ENCODE measurements at regions not wholly inside any gene's neighbourhood (a gene's known extent, or its start where the extent isn't known, plus 50 kb on each side); places are given as distances from the start of the nearest gene placed in this dataset.

DNA sequence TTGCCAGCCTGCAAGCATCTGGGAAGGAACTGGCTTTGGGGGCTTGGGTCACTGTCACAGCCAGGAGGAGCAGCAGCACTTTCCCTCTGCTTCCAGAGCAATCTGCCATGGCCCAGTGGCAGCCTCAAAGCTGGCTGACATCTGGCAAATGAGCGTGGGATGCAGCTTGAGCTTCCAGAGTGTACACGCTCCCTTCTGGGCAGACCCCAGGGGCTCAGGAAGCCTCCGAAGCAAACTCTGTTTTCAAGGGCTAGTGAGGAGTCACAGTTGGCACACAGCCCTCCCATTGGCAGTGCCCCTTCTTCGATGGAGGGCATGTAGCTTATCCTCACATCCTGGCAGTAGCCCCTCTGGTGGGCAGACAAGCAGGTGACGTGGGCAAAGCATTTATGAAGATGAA, 249.6 kb downstream of the ENGASE start:
- Mint-ChIP-seq H3K36me3 (ENCODE audit: low read depth) (no peaks in the 10 kb centered on the region), H3K9me3 (ENCODE audit: low read depth) (no peaks in the 10 kb centered on the region), H3K4me1 (no peaks in the 10 kb centered on the region), H3K27me3 (peaks cover 27% of the 10 kb centered on the region), H3K27ac (no peak overlapping the region), H3K4me3 (no peak overlapping the region)
- DNase-seq (no peak), ATAC-seq (no peak)
- intact Hi-C loops (cut with DNase I, micrococcal nuclease): no loop called here
- ChIA-PET CTCF (no interaction called here), POLR2A (no interaction called here)

DNA sequence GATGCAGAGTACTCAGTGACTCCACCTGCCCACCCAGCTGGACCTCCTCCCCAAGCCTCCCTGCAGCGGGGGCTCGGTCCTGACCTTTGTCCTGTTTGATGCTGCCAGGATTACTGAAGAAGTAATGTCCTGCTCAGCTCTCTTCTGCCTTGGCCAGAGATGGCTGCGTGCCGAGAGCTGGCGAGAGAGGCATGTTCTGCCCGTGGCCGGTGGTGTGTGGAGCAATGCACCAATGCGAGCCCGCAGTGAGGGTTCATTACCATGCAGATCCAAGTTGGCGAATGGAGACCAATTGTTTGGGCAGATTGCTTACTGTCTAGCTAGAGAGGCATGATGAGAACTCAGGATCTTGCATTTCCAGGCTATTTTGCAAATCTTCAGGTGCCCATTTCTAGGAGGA, 248.9 kb downstream of the ENGASE start:
- Mint-ChIP-seq H3K9me3 (ENCODE audit: low read depth) (no peaks in the 10 kb centered on the region), H3K27ac (no peak overlapping the region), H3K4me1 (no peaks in the 10 kb centered on the region), H3K4me3 (no peak overlapping the region), H3K27me3 (peaks cover 24% of the 10 kb centered on the region), H3K36me3 (ENCODE audit: low read depth) (no peaks in the 10 kb centered on the region)
- DNase-seq (no peak), ATAC-seq (no peak)
- intact Hi-C loops (cut with DNase I, micrococcal nuclease): no loop called here
- ChIA-PET CTCF (no interaction called here), POLR2A (no interaction called here)

DNA sequence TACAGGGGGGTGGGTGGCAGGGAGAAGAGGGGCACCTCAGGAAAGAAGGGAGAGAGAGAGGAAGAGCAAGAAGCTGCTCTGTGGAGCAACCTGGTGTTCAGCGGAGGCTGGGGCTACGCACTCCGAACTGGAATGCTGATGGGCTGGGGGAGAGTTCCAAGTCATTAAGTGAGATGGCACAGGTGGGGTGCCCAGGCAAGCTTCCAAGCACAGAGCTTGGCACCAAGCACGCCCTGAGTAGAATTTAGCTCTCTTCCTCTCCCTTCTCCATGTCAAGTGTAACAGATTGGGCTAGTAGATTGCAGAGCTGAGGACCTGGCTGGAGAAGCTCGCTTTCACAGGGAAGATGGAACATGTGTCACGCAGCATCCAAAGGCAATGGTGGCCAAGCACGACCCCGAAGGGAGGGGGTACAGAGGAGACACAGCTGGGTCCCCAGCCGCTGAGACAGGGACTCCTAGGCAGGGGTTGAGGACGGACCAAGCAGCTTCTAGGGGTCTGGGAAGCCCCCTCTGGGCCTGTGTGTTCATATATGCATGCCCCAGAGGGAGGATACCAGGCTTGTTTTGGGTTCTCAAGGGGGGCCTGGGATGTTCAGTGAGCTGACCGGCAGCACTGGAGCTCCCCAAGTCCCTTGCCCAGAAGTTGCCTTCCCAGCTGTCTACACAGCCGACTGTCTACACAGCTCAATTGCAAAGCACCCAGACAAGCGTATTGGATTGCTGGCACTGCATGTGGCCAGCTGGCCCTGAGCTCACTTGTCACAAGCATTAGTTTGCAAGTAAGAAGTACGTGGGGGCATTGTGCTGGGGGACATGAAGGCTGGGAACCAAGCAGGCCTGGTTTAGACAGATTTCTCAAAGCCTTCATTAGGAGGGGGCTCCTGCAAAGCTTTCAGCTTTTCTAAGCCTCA, 247.8 kb downstream of the ENGASE start:
- Mint-ChIP-seq H3K27me3 (peaks cover 22% of the 10 kb centered on the region), H3K27ac (no peak overlapping the region), H3K4me3 (no peak overlapping the region), H3K36me3 (ENCODE audit: low read depth) (no peaks in the 10 kb centered on the region), H3K9me3 (ENCODE audit: low read depth) (no peaks in the 10 kb centered on the region), H3K4me1 (no peaks in the 10 kb centered on the region)
- CTCF ChIA-PET: no interaction called here
- POLR2A ChIA-PET: no interaction called here
- intact Hi-C loops (cut with DNase I, micrococcal nuclease): no loop called here
- ATAC-seq (no peak), DNase-seq (no peak)

DNA sequence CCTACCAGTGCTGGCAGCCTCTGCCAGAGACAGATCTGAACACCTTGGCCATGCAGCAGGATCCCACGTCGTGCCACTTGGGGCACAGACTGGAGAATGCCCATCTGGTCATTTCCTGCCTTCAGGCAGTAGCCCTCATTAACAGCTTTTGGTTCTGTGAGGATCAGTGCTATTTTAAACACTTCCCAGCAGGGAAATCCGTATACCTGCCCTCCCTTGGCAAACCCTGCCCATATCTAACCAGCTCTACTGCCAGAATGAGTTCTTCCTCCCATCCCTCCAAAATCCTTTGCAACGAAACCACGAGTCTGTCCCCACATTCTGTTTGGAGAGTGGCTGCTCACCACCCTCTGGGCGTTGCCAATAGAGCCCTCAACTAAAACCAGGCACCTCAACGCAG, 245.7 kb downstream of the ENGASE start:
- ATAC-seq (no peak), DNase-seq (no peak)
- Mint-ChIP-seq H3K36me3 (ENCODE audit: low read depth) (no peaks in the 10 kb centered on the region), H3K4me3 (no peak overlapping the region), H3K27ac (no peak overlapping the region), H3K4me1 (no peaks in the 10 kb centered on the region), H3K9me3 (ENCODE audit: low read depth) (no peaks in the 10 kb centered on the region), H3K27me3 (peaks cover 19% of the 10 kb centered on the region)
- intact Hi-C loops (cut with DNase I, micrococcal nuclease): no loop called here
- POLR2A ChIA-PET: no interaction called here
- CTCF ChIA-PET: no interaction called here

DNA sequence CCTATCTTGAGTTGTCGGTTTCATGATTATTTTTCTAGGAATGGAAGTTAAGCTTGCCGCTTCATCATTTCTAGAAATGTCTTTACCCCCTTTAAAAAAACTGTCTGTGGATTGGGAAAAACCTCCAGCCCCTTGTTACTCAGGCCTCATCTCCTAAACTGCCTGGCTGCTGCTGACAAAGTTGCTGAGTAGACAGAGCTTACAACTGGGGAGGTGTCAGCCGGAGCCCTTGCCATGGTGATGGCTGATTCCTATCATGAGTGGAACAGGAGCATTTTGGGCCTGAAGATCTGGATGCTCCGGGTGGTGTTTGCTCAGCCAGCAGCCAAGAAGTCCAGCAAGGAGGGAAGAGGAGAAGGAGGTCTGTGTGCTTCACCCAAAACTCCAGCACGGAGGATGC, 243.3 kb downstream of the ENGASE start:
- no peak for DNase-seq
- no peaks in the 10 kb centered on the region for H3K9me3 Mint-ChIP-seq (ENCODE audit: low read depth)
- no peak overlapping the region for H3K27ac Mint-ChIP-seq
- no peak overlapping the region for H3K4me3 Mint-ChIP-seq
- H3K4me1 Mint-ChIP-seq: no peaks in the 10 kb centered on the region
- H3K36me3 Mint-ChIP-seq (ENCODE audit: low read depth): no peaks in the 10 kb centered on the region
- ATAC-seq: no peak
- CTCF ChIA-PET: no interaction called here
- intact Hi-C loops (cut with DNase I, micrococcal nuclease): no loop called here
- peaks cover 25% of the 10 kb centered on the region for H3K27me3 Mint-ChIP-seq
- POLR2A ChIA-PET: no interaction called here

DNA sequence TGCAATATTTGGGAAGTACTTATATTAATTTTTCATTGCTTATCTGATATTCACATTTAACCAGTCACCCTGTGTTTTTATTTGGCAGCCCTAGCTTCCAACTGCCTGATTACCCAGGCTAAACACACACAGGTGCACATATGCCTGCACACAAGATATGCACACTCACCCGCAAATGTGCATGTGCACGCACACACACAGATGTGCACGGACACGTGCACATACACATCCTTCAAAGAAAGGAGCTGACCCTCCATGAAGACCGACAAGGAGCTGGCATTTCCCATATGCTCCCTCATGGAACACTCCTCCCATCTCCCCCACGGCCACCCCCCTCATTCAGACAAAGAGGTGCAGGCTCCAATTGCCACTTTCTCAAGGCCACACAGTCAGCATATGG, 242.2 kb downstream of the ENGASE start:
- CTCF ChIA-PET: no interaction called here
- intact Hi-C loops (cut with DNase I, micrococcal nuclease): no loop called here
- Mint-ChIP-seq H3K4me1 (no peaks in the 10 kb centered on the region), H3K27ac (no peak overlapping the region), H3K27me3 (peaks cover 22% of the 10 kb centered on the region), H3K9me3 (ENCODE audit: low read depth) (no peaks in the 10 kb centered on the region), H3K4me3 (no peak overlapping the region), H3K36me3 (ENCODE audit: low read depth) (no peaks in the 10 kb centered on the region)
- DNase-seq (no peak), ATAC-seq (no peak)
- POLR2A ChIA-PET: no interaction called here

DNA sequence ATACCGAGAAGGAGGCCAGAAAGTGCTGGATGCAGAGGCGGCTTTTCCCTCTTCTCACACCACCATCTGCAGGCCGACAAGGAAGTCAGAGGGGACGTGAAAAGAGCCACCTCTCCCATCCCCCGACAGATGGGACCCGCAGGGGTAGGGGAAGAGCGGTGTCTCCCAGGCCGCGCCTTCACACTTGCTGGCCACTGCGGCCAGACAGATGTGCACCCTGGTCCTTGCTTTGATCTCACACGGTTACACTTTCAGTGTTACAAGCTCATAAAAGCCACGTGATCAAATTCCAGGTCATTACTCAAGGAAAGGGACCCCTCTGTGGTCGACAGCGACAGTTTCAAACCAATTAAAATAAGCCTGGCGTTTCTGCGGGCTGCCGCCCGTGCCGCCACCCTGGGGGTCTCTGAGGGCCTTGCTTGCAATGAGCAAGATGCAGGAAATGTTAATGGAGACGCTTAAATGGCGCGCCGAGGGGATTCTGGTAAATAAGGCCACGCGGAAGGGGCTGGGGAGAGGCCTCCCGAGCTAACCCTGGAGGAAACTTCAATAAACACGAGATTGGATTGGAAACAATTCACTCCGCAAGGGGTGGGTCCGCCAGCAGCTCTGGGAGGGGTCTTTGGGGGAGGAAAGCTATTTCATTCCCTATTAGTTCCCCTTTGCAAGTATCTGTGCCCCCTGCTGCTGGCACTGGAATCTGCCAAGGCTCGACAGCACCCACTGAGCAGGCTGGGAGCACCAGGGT, 240.9 kb downstream of the ENGASE start:
- CTCF ChIA-PET: no interaction called here
- H3K27ac Mint-ChIP-seq: no peak overlapping the region
- no peaks in the 10 kb centered on the region for H3K4me1 Mint-ChIP-seq
- intact Hi-C loops (cut with DNase I, micrococcal nuclease): no loop called here
- H3K4me3 Mint-ChIP-seq: no peak overlapping the region
- H3K27me3 Mint-ChIP-seq: peaks cover 20% of the 10 kb centered on the region
- ATAC-seq (no peak), DNase-seq (no peak)
- POLR2A ChIA-PET: no interaction called here
- no peaks in the 10 kb centered on the region for H3K9me3 Mint-ChIP-seq (ENCODE audit: low read depth)
- no peaks in the 10 kb centered on the region for H3K36me3 Mint-ChIP-seq (ENCODE audit: low read depth)

DNA sequence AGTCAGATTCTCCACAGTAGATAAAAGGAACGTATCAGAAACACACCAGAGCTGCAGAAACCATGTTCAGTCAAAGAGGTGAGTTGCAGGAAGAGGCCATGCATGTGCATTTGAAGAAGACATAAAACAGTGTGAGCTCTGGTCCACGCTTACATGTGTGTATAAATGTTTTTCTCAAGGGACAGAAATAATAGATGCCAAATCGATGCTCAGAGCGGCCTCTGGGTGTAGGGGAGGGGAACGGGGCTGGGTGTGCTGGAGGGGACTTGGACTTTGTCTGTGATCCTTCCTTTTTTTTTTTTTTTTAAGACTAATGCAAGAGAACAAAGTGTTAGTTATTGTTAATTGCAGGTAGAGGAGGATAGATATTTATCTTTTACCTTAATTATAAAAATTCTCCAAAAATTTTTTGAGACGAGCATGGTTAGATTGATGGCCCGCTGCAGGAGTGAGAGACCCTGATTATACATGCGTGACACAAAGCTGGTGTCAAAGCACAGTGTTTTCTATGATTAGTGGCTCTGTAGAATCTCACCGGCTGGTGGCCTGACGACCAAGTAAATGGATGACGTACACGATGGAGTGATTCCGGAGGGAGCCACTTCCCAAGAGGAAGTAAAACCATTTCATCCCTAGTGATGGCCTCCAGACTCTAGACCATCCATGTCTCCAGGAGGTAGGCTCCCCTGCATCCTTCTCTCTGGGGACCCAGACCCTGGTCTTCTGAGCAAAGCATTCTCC, 240.2 kb downstream of the ENGASE start:
- DNase-seq (no peak), ATAC-seq (no peak)
- Mint-ChIP-seq H3K9me3 (ENCODE audit: low read depth) (no peaks in the 10 kb centered on the region), H3K27ac (no peak overlapping the region), H3K36me3 (ENCODE audit: low read depth) (no peaks in the 10 kb centered on the region), H3K27me3 (peaks cover 24% of the 10 kb centered on the region), H3K4me1 (no peaks in the 10 kb centered on the region), H3K4me3 (no peak overlapping the region)
- POLR2A ChIA-PET: no interaction called here
- intact Hi-C loops (cut with DNase I, micrococcal nuclease): no loop called here
- CTCF ChIA-PET: no interaction called here

DNA sequence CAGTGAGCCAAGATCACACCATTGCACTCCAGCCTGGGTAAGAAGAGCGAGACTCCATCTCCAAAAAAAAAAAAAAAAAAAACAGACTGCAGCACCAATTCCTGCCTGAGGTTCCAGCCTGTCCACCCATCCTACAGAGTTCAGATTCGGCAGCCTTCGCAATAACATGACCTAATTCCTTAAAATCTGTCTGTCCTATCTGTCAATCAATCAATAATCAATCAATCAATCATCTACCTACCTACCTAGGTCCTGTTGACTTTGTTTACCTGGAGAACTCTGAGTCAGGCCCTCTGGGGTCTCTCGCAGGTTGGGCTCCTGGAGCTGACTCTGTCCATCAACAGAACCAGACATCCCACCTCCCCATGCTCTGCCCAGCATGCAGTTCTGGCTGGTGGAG, 236.7 kb downstream of the ENGASE start:
- ChIA-PET POLR2A (no interaction called here), CTCF (no interaction called here)
- no peaks in the 10 kb centered on the region for H3K36me3 Mint-ChIP-seq (ENCODE audit: low read depth)
- ATAC-seq: no peak
- peaks cover 26% of the 10 kb centered on the region for H3K27me3 Mint-ChIP-seq
- no peaks in the 10 kb centered on the region for H3K9me3 Mint-ChIP-seq (ENCODE audit: low read depth)
- H3K4me1 Mint-ChIP-seq: no peaks in the 10 kb centered on the region
- intact Hi-C loops (cut with DNase I, micrococcal nuclease): no loop called here
- no peak overlapping the region for H3K27ac Mint-ChIP-seq
- H3K4me3 Mint-ChIP-seq: no peak overlapping the region
- DNase-seq: no peak

DNA sequence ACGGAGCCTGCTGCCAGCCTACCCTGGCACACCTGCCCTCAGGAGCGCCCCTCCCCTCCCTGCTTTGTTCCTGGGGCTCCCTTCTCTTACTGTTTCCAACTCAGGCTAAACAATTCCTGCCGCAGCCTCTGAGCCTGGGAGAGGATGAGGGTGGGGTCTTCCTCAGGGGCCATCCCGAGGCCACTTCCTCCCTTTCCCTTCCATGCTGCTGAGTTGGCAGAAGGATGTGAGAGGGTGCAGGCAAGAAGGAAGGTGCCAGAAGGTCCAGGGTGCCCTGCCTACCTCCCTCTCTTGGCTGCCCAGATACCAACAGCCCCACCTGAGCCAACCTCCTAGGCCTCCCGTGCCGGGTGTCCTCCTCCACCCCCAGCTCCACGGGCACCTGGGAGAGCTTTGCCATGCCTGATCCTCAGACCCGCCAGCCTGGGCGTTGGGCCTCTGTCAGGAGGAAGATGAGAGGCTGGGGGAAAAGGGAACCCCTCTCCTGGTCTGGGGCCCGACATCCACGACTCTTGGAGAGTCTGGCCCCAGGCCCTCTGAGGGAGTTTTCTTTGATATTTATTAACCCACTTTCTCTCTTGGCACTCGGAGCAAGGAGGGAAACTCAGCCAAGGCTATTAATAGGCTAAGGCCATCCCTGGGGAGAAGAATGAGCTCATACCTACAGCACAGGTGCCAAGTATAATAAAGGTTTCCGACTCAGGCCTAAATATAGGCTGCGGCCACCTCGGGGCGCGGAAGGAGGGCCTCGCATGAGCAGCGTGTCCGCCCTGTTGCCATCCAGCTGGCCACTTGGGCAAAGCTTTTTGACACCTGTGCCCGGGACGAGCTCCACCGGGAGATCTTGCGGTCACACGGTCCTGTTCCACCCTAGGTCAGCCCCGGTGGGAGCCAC, 232.0 kb downstream of the ENGASE start:
- no peak for ATAC-seq
- DNase-seq: no peak
- Mint-ChIP-seq H3K27me3 (peaks cover 16% of the 10 kb centered on the region), H3K4me1 (no peaks in the 10 kb centered on the region), H3K36me3 (ENCODE audit: low read depth) (no peaks in the 10 kb centered on the region), H3K27ac (no peak overlapping the region), H3K9me3 (ENCODE audit: low read depth) (no peaks in the 10 kb centered on the region), H3K4me3 (no peak overlapping the region)
- CTCF ChIA-PET: interaction anchor here (0.6 to 0.8 kb wide), 2 partner anchors 620 to 856 kb away, joined by 3 read pairs; no protein-coding TSS in a partner anchor
- POLR2A ChIA-PET: no interaction called here
- intact Hi-C loops (cut with DNase I, micrococcal nuclease): no loop called here

DNA sequence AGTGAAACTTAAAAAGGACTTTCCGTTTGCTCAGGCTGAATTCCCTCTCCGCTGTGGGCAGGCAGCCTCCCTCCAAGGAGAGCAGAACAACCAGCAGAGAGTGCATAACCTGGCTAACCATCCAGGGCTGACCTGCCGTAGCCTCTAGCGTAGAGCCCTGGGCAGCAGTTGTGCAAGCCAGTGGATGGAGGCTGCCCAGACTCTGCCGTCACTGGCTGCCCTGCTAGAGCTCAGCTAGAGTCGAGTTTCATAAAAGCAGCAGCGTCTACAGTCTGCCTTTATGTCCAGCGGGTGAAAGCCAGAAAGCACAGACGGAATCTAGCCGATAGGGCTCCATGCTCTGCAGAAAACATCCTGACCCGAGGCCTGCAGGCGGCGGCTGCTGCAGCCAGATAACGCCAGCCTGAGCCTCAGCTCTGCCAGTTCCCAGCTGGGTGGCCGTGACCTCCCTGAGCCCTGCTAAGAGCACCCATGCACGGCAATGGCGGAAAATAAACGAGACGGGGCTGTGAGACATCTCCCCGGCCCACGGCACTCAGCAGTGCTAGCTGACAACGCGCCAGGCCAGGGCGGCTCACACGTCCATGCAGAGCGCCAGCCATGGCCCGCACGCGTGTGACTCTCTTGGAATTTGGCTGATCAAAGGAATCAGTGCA, 231.3 kb downstream of the ENGASE start:
- Mint-ChIP-seq H3K4me1 (no peaks in the 10 kb centered on the region), H3K27ac (no peak overlapping the region), H3K36me3 (ENCODE audit: low read depth) (no peaks in the 10 kb centered on the region), H3K9me3 (ENCODE audit: low read depth) (no peaks in the 10 kb centered on the region), H3K27me3 (peaks cover 16% of the 10 kb centered on the region), H3K4me3 (no peak overlapping the region)
- CTCF ChIA-PET: interaction anchor here (0.6 kb wide), 1 partner anchor 621 kb away, joined by 3 read pairs; no protein-coding TSS in a partner anchor
- POLR2A ChIA-PET: no interaction called here
- ATAC-seq (no peak), DNase-seq (no peak)
- intact Hi-C loops (cut with DNase I, micrococcal nuclease): no loop called here
